NOMO-1 treated with DMSO at 0.1 percent for 48 hours (cell line): ENCODE measurements at regions not wholly inside any gene's neighbourhood (a gene's known extent, or its start where the extent isn't known, plus 50 kb on each side); places are given as distances from the start of the nearest gene placed in this dataset.
"Not testable (repeated sequence)": the region's sequence is repeated elsewhere in the genome, so short reads cannot be mapped to it uniquely, and the experiment has no call there.

Source experiments
- DNase-seq: peaks from one replicate; lab custom pipeline; 2025; ENCODE audit not compliant: unreplicated experiment; lab: John Stamatoyannopoulos, UW

GRCh38 chr3:20417388-20418108 is 231.5 kb upstream of the SGO1 start:
- DNase-seq: no peak

- no peak for DNase-seq
Observed at GRCh38 chr3:20406611-20407011, 220.6 kb upstream of the SGO1 start.

DNA sequence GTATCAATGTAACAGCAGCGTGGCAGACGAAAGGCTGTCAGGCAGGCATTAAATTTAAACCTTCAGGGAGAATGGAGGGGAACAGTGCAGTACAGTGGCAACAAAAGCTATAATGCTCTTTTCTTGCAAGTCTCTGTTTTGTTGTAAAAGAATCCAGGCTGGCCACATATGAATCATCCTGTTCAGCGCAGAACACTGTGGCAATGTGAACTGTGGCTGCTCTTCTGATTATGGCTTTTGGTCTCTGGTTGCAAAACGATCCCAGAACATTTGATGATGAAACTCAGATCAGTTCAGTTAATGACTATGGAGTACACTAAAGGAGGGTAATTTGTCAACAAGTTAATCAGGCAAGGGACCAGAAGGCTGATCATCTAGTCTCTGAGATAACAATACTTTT is 219.7 kb upstream of the SGO1 start:
- peak; percentile 92 for DNase-seq

DNA sequence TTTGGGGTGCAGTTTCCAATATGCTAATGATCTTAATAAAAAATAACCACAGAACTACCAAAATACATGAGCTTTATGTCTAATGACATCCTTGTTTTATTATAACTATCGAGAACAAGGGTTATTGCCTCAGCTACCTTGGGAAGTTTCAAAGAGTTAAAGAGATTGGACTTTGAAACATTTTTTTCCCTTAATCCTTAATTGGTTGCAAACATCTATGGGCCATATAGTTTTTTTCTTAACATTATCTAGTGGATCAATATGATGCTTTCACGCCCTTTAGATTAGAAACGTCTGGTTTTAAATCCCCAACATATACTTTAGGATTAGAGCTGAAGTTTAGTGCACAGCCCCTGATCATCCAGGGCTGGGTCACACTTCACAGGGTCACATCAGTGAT is 219.2 kb upstream of the SGO1 start:
- DNase-seq: no peak

GRCh38 chr3:20404741-20405100 is 218.7 kb upstream of the SGO1 start:
- no peak for DNase-seq

GRCh38 chr3:20403986-20404740 is 218.2 kb upstream of the SGO1 start:
- no peak for DNase-seq

- DNase-seq: peak; percentile 14
Observed at GRCh38 chr3:20401253-20401652, 215.2 kb upstream of the SGO1 start.

DNA sequence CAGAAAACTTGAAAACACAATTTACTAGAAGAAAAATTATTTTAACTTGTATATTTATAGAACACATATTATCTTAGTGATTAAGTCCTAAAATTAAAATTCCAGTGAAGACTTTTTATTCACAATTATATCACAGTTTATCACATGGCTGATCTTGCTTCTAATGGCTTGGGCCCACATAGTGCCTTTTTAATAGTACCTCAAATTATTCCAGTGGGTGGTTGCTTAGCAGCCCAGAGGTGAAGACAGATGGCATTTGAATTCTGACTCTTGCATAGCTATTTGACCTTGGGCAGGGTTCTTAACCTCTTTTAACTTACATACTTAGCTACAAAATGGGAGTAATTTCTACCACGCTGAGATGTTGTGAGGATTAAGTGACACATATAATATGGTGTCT is 214.7 kb upstream of the SGO1 start:
- DNase-seq: no peak

DNA sequence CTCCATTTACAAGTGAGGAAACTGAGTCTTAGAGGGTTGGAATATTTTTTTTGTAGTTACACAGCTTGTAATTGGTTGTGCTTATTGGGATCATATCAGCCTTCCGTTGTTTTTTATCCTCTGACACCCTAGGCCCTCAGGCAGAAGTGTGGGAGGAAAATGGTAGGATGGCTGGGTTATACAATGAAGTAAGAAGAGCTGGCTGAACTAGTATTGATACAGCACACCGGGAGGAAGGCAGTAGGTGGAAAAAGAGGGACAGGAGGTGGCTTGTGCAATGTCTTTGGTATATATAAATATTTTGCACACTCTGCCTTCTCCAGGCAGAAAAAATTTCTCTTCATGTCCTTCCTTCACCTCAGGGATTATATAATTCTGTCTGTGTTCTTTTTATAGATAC is 214.3 kb upstream of the SGO1 start:
- no peak for DNase-seq

GRCh38 chr3:20396335-20396734 is 210.3 kb upstream of the SGO1 start:
- no peak for DNase-seq

DNA sequence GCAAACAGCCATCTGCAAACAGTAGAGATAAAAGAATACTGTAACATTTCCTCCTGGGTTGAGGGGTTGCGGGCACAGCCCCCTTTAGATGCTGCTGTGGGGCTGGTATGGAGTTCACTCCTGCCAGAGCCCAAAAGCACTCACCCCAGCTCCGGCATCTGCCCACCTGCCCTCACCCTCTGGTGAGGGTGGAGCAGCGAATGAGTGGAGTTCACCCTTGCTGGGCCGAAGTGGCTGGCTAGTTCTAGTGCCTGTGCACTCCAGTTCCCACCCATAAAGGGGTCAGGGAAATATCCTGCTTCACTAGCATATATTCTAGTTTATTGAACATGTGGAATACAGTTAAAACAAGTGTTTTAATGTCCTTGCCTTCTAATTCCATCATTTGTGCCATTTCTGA is 209.7 kb upstream of the SGO1 start:
- DNase-seq: no peak

GRCh38 chr3:20394243-20394642 is 208.2 kb upstream of the SGO1 start:
- DNase-seq: peak; percentile 0

- DNase-seq: no peak
Observed at GRCh38 chr3:20391644-20392043, 205.6 kb upstream of the SGO1 start.

DNA sequence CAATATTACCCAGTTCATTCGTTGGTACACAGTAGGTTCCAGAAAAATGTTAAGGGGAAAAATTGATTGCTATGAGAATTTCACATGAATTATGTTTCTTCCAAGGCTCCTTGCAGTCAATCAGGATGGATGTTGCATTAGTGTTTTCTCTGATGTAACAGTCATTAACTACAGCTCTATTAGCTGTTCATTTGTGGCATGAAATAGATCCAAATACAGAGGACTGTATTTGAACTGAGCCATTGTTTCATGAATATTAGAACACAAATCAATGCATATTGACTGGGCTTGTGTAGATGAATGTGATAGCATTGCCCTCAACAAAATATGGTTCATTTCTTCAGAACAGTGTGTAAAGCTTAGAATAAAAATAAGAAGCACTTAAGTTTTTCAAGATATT is 203.0 kb upstream of the SGO1 start:
- DNase-seq: no peak

DNA sequence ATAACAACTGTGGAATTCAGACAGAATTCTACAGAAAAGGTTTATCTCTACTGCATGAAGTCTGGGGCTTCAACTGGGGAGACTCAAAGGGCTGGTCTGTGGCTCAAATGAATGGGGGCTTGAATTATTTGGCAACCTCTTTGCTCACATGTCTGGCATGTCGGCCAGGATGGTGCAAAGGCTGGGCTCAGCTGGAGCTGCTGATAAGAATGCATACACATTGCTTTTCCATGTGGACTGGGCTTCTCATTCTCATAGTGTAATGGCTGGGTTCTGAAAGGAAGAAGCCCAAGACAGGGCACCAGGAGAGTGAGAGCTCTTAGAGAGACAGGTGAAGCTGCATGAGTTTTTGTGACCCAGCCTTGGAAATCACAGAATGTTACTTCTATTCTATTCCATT is 194.3 kb upstream of the SGO1 start:
- no peak for DNase-seq

GRCh38 chr3:20378315-20378714 is 192.3 kb upstream of the SGO1 start:
- peak; percentile 46 for DNase-seq

GRCh38 chr3:20376665-20377217 is 190.7 kb upstream of the SGO1 start:
- no peak for DNase-seq

- DNase-seq: no peak
Observed at GRCh38 chr3:20375302-20375701, 189.3 kb upstream of the SGO1 start.

- not testable (repeated sequence) for DNase-seq
Observed at GRCh38 chr3:20370273-20371063, 184.5 kb upstream of the SGO1 start.

DNA sequence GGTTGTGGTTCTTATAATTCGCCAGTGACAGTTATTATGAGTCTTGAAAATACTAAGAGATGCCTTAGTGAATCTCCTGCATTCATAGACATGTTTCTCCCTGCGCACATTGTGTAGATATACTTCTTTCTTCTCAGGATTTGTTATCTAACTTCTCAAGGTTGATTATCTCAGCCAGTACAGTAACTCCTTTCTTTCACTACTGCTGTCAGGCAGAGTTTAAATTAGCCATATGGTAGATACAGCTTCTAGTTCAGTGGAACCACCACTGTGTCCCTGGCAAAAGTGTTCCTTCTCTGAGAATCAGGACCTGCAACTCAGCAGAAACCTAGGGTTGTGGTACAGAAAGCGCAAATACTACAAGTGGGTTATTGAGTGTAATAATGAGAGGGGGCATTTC is 175.0 kb upstream of the SGO1 start:
- no peak for DNase-seq

DNA sequence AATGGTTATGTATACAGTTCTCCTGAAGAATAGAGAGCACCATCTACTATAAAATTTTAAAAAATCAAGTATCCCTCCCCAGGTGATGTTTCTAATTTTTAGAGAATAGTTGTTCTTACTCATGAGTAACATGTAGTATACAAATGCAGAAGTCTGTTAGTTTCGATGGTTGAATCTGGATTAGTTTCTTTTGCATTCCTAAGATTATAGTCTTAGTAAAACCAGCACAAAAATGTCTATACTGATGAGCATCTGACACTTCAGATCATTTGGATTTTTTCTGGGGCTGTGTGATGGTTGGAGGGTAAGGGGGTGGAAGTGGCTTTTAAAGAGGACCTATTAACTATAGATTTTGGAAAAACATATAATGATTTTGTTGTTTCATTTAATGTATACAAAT is 167.3 kb upstream of the SGO1 start:
- peak; percentile 34 for DNase-seq
